Right renal cortex interstitium (tissue), 3 donors: ENCODE measurements at regions not wholly inside any gene's neighbourhood (a gene's known extent, or its start where the extent isn't known, plus 50 kb on each side); places are given as distances from the start of the nearest gene placed in this dataset.
"Not testable (repeated sequence)": the region's sequence is repeated elsewhere in the genome, so short reads cannot be mapped to it uniquely, and the experiment has no call there.

Experiments used
- DNase-seq, 3 donors: peaks; one replicate each; pipeline ENCODE4 v3.0.0-alpha.2; 2013; ENCODE audit warnings: low read depth in 3 of 3, low spot score in 2 of 3

DNA sequence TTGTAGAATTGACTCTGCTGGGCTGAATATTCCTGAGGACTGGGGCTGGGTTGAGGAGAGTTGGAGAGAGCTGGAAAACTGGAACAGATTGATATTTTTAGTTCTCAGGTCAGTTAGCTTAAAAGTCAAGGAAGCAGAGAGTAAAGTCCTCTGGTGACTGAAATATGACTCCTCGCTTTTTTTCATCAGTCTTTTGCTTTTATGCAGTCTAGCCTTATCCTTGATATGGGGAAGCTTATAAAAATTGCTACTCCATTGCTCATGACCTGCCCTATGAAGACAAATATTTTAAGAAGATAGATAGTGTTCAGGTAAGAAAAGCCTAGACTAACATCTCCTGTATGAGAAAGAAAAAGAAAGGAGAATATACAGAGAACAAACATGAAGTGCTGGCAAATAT is 152.7 kb downstream of the C4orf33 start:
- no peak for DNase-seq

DNA sequence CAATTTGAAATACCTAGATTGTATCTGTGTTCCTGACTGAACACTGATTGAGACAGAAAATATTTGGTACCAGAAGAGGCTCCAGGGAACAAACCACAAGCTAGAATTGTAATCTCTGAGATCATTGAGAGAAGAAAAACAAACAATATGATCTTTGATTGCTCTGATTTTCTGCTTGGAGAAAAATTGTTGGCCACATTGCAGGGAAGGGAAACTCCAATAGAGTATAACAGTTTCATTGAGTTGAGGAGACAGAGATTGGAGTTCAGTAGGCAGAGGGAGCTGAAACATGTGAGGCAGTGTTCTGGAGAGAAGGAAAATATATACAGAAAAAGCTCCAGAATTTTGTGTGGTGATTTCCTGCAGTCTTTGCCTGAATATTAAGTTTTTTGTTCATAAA is 158.2 kb downstream of the C4orf33 start:
- no peak for DNase-seq

DNA sequence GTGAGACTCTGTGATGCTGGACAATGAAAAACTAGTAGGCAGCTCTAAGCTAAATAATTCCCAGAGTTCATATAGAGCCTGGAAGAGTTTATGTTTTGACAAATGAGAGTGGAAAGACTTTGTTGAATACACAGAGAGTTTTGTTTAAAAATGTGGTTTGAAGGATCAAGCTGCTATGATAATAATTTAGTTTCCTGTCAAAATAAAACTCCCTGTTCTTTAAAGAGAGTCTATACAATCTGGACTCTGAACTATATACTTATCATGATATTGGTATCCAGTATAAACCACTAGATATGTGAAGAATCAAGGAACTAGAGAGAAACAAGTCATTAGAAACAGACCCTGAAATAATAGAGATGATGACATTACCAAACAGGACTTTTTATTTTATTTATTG is 158.6 kb downstream of the C4orf33 start:
- DNase-seq, result no peak

GRCh38 chr4:129261584-129261983 is 165.6 kb downstream of the C4orf33 start:
- no peak for DNase-seq

DNA sequence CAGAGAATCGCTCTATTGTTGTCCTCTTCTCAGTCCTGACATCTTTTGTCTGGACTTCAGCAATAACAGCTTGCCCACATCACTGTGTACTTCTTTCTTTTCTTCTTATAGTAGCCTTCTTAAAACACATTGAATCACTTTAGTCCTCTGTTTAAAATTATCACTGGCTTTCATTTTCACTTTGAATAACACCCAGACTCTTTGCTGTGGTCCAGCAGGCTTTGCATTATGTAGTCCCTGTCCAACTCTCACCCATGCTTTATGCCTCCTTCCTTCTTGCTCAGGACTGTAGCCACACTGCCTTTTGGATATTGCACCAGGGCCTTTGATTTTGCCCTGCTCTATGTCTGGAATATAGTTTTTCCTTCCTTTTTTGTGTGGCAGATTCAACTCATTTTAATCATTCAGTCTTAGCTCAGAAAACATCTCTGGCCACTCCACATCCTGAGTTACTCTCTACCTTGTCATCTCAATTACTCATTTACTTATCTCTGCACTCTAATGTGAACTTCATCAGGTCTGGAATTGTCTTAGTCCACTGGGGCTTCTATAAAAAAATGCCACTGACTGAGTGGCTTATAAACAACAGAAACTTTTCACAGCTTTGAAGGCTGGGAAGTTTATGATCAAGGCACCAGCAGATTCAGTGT is 168.2 kb downstream of the C4orf33 start:
- no peak for DNase-seq

DNA sequence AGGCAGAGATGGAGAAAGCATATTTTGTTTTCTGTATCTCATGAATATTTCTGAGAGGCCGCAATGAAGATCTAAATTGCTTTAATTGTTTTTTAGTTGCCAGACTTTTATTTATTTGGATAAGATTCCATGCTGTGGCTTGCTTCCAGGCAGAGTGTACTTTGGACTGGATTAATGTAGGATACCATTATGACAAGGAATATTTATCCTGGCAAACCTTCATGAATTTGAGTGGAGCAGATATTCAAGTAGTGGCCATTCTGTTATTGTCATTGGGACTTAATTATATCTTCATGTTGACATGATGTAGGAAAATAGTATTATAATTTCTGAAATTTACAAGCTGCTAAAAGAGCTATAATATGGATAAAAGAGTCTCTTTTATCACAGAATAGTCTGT is 182.9 kb downstream of the C4orf33 start:
- no peak for DNase-seq

DNA sequence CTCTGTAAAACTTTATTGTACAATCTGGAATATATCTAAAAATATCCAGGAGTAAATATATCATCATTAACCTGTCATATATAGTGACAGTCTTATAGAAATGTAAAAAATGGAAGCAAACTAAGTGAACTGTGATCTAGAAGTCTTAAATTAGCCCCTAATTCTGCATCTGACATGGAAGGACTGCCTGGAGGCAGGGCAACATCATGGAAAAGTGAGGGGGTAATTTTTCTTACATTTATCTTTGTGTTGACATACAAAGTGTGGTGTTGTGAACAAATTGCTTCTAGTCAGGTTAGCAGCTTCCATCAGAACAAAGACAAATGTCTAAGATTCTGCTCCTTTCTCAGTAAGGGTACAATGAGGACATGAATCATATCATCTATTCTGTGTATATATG is 186.3 kb downstream of the C4orf33 start:
- DNase-seq, result no peak

GRCh38 chr4:129292194-129292593 is 196.2 kb downstream of the C4orf33 start:
- DNase-seq, result not testable (repeated sequence)

DNA sequence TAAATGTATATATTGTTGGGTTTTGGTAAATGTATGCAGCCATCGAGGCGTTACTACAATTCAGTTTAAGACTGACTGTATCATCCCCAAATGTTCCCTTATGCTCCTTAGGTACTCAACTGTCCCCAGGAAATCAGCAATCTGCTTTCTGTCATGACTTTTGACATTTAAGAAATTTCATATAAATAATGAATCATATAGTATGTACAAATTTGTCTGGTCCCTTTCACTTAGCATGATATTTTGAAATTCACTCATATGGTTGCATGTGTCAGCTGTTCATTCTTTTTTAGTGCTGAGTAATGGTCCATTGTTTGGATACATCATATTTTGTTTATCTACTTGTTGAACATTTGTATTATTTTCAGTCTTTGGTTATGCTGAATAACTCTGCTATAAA is 218.8 kb downstream of the C4orf33 start:
- no peak for DNase-seq

- no peak for DNase-seq
Observed at GRCh38 chr4:129322920-129323319, 227.0 kb downstream of the C4orf33 start.

DNA sequence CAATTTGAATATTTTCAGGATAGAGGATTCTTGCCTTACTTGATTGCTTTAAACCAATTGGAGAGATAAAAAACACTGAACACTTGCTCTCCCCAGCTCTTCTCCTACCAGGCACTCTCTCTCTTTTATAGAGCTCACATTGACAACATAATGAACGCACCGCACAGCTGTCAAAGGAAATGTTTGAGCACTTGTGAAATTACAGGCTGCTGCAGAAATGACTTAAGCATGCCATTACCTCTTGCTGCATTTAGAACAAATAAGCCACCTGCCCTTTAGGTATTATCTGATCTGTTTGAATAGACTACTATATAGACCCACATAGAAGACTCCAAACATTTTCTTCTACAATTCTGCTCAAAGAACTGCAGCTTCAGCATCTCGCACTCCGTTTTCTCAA is 227.7 kb downstream of the C4orf33 start:
- no peak for DNase-seq

GRCh38 chr4:129326571-129327460 is 230.9 kb downstream of the C4orf33 start:
- no peak for DNase-seq

GRCh38 chr4:129327637-129328036 is 231.7 kb downstream of the C4orf33 start:
- no peak for DNase-seq

DNA sequence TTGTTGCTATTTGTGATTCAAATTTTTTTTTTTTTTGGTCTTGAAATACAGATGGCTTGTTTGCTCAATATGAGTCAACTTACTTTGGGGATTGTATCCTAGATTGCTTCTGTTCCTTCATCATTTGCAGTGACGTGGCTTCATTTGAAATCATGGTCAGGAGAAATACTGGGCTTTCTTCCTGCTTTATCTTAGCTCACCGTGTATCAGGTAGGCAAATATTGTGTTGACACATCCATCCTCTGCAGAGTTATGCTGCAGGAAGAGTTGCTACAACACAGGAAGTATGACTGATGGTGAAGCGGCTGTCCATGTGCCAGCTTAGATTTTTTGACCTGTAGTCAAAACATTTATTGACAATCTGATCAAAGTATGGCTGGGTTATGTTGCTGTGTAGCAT is 232.2 kb downstream of the C4orf33 start:
- DNase-seq, result no peak

DNA sequence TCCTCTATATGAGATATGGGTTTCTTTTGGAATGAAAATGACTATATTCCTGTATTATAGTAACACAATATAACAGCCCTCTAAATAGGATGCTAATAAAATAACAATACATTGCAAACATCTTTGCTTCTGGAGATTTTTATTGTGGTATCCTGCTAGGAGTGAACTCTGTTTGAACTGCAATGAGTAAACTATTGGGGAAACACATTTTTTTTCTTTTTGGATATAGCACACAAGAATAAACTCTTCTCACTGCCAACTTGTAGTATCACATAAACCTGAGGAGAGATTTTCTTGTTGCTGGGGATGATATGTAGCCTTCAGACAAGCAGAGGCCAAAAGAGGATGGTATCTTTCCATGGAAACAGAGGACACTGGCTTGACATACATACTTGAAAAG is 238.2 kb downstream of the C4orf33 start:
- DNase-seq, result no peak

DNA sequence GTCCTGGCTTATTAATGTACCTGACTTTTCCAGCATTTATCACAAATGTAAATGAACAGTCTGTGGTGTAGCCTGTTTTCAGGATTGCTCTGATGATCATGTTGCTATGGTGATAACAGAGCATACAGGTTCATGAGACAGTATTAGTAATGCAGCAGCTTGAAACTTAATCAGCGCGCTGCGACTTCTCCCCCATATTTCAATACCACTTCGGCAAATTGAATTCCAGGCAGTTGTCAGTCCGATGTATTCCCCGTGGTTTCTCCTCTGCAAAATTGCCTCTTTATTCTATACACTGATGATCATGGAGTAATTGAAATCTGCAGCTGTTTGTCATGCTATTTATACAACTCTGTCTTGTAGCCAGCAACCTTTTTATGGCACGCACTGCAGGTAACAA is 239.3 kb downstream of the C4orf33 start:
- DNase-seq, result no peak

DNA sequence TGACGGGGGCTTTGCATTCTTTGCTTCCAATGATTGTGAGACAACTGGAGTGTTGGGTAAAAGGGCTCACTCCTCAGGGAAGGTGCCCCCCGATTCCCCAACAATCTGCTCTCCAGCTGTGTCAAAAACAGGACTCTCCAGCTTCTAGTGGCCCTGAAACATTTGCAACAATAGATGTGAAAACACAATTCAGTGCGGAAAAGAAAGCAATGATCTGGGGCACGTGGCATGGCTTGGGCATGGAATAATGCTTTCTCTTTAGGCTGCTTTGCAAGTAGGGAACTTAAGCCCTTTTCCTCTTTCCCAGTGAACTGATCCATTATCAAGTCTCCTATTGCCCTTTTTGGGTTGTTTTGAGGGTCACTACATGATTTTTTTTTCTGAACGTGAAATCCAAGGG is 239.9 kb downstream of the C4orf33 start:
- DNase-seq, result no peak

DNA sequence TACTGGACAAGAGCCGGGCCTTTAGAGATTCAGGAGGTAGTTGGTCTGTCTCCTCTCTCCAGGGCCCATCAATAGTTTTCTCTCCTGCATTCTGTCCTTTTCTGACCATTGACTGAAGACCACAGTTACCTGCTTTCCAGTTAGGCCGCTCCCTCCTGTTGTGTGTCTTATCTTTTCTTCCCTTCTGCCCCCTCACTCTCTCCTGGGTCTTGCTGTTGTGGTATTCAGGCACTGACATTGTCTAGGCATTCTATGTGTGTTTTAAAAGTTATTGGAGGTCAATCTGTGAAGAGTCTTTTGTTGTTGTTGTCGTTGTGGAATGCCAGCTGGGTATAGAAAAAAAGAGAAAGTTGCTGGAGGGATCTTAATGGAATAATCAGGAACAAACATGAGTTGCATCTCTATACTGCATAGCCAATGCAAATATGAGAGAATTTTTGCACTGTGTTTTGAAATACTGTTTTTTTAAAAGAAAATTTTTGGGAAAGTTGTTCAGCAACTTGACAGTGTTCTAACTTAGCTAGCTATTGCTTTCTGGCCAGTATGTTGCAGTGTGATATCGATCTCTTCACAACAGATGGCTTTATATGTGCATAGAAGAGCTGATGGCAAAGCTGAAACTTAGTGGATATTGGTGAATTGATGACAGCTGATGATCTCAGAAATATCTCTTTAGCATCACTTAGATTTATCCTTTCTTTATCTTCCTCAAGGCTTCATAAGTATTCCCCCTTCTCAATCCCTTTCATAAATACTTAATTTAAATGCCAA is 240.7 kb downstream of the C4orf33 start:
- DNase-seq, result no peak

DNA sequence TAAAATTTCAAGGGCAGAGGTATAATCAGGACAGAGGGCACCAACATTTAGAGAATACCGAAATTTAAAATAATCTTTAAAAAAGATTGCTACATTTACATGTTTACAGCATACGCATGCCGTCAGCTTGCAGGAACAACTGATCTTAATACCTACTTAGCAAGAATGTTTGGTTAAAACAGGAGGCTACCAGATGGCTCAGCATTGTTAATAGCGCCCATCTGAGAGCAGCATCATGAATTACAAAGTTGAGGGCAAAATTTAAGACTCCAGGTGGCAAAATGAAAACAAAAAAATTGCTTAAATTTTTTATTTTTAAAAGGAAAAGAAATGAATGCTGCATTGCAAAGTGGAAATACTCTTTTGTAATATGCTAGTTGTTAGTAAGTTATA is 241.3 kb downstream of the C4orf33 start:
- DNase-seq, result no peak

GRCh38 chr4:129342819-129343408 is 247.0 kb downstream of the C4orf33 start:
- DNase-seq, result no peak

- DNase-seq, result no peak
Observed at GRCh38 chr4:129344058-129344457, 248.1 kb downstream of the C4orf33 start.
